GM18498 (cell line): ENCODE measurements at regions not wholly inside any gene's neighbourhood (a gene's known extent, or its start where the extent isn't known, plus 50 kb on each side); places are given as distances from the start of the nearest gene placed in this dataset.

ENCODE experiments used
- ATAC-seq: cut with Tn5 transposase; IDR thresholded peaks from one replicate; pipeline ENCODE4 v1.9.1; 2021; ENCODE audit warnings: mild to moderate bottlenecking, moderate library complexity; ENCODE audit not compliant: unreplicated experiment

DNA sequence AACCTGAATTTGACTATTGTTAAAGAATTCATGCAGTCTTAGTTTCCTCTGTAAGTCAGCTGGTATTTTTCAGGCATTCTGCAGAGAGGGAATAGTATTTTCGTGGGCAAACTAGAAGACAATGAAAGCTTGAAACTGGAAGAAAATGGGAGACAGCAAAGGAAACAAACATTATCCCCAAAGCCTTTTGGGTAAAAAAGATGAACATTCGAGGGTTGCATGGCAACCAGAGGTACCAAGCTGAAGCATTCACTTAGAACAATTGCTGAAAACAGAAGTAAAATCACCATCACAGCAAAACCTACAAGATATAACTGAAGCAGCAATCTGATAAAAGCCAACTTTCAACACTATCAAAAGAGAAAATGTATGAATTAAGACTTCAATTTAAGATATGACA lies 233.7 kb downstream of the SCG2 start:
- ATAC-seq, result no peak

DNA sequence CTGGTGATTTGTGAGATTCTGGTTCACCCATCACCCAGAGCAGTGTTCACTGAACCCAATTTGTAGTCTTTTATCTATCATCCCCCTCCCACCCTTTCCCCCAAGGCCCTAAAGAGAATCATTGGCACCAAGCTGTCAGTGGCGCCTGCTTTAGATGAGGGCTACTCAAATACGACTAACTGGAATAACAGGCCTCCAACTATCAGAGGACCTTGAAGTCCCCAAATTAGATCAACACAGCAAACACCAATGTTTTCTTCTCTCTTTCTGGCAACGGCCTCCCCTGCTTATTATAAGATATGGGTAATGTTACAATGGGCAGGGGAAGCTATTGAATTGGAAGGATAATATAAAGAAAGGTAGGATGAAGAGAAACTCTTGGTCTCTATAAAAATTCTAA lies 232.3 kb downstream of the SCG2 start:
- no peak for ATAC-seq

DNA sequence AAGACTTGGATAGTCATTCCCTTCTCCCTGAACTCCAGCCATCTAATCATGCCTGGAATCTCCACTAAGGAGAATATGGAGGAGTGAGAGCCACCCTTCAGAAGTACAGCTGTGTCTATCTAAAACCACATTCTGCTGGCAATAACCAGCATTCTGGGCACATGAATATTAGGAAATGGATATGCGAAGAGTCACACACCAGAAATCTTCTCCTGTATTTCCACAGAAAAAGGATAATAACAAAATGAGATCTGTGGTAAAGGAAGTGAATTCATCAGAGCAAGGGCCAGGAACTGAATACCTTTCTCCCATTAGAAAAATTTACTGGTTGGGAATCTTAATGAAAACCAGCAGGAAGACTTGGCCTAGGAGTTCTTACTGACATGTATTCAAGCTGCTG lies 218.8 kb downstream of the SCG2 start:
- no peak for ATAC-seq

DNA sequence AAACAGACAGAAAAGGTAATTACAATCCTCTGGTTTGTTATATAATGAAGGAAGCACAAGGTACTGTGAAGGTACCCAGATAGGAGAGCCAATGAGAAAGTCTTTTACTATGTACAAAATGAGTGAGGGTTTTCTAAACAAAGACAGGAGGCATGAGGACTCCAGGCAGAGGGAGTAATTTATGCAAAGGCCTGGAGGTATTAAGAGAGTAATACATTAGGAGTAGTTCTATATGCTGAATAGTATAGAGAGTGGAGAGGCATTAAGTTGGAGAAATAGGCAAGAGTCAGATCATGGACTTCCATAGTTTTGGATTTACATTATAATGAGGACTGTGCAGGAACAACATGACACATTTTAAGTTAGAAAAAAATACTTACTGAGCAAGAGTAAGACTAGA lies 216.0 kb downstream of the SCG2 start:
- ATAC-seq, result no peak

DNA sequence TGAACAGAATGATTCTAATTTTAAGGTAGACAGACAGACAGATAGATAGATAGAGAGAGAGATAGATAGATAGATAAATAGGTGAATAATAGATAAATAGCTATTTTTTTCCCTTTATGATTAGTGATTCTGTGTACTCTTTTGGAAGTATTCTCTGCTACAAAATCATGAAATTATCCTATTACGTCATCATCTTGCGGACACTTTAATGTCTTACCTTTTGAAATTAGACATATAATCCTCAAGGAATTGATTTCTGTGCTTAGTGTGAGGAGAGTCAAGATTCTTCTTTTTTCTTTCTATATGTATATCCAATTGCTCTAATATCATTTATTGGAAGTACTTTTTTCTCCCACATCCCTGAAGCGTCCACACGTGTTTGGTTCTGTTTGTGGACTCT lies 215.2 kb downstream of the SCG2 start:
- ATAC-seq, result no peak

DNA sequence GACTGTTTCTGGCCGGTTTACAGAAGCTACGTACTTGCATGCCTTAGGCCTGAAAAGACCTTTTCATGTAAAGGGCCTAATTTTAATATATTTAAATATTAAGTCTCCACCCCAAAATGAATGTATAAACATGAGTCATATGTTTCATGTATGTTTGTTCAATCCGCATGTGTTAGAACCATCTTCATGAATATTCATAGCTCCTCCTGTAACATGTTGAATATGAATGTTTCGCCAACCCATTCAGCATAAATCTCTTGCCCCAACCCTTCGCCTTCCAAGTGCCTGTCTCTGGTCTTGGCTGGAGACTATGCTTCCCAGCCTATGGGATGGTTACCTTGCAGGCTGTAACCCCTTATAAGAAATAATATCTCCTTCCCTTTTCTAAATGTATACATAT lies 212.5 kb downstream of the SCG2 start:
- ATAC-seq, result no peak

DNA sequence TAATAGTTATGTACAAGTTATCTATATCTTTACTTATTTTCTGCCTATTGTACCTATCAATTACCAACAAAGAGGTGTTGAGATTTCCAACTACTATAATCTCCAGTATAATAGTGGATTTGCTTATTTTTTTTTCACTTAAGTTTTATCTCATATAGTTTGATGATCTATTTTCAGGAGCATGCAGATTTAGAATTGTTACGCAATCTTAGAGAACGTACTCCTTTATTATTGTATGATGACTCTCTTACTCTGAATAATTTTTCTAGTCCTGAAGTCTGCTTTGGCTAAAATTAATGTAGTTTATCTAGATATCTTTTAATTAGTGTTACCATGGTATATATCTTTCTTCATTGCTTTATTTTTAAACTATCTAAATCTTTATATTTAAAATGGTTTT lies 205.2 kb downstream of the SCG2 start:
- ATAC-seq, result no peak

DNA sequence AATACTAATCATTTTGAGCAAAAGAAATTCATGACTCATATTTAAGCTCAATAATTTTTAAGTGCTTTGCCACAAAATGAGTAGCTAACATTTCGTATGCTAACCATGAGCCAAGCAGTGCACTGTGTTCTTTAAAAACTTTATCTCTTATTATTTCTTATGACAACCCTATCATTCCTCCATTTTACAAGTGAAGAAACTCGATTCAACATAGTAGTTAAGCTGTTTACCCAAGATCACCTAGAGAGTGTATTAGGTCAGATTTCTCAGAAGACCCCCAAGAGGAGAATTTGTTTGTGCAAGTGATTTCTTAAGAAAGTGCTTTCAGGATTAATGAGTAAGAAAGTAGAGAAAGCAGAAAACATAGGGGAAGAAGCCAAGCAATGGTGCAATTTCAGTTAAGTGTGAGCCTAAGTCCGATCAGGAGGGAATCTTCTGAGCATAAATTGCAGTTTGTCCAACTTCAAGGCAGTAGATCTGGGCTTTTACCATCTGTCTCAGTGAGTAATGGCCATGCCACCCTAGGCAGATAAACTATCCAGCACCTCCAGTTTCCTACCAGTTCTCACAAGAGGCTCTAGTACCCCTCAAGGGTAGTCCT lies 202.7 kb downstream of the SCG2 start:
- ATAC-seq, result no peak

DNA sequence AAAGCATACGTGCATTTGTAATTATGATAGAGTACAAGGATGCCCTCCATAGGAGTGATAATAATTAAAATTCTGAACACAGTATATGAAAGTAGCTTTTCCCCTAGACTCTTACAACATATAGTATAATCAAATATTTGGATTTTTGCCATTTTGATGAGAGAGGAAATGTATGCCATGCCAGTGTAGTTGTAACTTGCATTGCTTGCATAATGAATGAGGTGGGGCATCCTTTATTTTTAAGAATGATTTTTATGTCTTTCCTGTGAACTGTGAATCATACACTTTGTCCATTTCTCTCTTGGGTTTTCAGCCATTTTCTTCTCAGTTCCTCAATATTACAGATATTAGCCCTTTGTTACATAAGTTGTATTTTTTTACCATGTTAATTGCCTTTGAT lies 197.5 kb downstream of the SCG2 start:
- no peak for ATAC-seq

DNA sequence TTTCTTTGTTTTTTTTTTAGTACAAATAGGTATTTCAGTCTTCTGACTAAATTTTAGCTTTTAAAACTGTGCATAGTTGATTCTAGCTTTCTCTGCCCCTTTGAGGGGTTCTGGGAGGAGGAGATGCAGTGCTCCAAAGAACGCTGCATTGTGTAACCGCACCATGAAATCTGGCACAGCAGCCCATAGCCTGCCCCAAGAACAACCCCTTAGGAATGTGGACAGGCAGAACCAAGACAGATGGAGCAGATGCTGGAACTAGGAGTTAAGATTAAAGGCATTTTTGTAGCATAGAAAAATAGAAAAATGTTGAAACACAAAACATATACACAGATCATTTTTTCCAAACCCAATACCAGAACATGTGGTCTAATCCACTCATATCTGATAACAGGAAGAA lies 187.5 kb downstream of the SCG2 start:
- no peak for ATAC-seq

DNA sequence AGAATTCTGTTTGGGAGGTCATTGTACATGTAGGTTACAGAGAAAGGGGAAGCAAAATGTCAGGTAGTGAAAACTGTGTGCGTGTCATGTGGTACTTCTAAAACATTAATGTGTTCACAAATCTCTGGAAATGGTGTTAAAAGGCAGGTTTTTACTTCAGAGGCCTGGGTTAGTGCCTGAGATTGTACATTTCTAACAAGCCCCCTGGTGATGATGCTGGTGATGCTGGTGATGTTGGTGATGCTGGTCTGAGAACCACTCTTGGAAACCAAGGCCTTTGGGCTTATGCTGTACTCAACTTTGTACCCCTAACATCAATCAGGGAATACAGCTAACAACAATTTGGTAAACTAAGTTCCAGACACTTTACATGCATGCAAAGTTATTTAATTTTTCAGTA lies 187.1 kb downstream of the SCG2 start:
- ATAC-seq, result no peak

DNA sequence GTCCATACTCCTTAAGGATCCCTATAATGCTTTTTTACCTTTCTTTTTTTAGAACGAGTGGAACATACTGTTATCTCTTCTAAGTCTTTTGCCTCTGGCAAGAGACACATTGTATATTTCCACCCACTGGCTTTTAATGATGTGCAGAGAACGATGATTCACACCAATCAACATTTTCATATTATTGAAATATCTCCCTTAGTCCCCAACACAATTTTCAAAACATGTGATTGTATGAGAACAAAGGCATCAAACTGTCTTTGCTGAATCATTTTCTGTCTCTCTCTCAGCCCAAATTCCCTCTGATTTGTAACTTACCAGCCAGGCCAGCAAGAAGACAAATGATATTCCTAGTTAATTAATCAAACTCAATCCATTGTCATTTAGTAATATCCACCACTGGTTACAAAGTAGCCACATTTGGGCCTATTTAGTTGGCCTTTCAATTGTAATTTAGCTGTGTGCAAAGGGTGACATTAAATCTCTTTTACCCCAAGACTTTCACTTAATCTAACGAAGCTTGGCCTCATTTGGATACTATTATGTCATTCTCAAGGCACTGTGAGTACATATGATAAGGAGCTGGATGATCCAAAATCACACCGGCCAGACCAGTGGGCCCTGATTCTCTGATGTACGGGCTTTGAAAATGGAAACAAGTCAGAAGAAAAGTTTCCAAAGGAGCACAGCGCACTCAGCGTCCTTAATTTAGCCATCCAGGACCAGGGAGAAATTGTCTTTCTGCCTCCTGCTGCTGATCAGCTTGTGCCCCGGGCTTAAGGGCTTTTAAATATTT lies 185.1 kb downstream of the SCG2 start:
- no peak for ATAC-seq

DNA sequence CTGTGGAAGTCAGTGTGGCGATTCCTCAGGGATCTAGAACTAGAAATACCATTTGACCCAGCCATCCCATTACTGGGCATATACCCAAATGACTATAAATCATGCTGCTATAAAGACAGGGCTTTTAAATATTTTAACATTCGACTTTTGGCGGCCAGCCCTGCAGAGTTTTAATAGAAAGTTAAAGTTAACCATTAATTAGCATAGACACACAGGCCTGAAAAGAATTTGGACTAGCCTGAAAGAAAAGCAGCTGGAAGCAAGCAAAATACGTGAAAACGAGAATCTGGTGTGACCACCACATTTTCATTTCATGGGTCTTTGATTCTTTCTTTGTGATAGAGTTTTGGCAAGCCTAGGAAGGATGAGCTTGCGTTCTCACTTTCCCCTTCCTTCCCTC lies 184.0 kb downstream of the SCG2 start:
- no peak for ATAC-seq

DNA sequence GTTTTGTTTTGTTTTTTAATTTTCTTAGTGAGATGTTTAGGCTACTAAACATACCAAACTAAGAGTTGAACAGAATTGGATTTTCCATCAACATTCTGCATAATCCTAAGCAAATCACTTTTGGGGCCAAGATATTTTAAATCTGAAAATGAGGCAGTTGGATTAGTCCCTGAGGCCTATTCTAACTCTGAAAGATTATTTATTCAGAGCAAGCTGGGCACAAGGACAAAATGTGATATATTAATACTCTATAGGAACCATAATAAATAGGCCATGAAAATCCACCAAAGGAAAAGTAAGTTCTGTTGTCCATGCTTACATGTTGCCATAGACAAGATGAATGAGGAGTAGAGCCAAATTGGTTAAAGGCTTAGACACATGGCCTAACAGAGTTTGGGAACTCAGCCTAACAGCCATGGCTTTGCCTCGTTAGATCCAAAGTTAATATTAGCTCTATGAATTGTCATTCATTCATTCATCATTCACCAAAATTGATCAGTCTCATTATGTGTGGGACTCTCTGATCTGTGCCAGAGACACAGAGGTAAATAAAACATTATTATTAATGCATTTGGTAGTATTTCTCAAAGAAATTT lies 183.5 kb downstream of the SCG2 start:
- no peak for ATAC-seq

DNA sequence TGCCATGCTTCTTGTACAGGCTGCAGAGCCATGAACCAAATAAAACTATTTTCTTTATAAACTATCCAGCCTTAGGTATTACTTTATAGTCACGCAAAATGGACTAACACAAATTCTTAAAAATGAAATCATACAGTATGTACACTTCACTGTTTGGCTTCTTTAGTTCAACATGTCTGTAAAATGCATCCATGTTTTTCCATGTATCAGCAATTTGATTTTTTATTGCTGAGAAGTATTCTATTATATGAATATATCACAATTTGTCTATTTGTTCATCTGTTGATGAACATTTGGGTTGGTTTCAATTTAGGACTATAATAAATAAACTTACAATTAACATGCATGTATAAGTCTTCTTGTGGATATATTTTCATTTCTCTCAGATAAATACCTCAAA lies 182.1 kb downstream of the SCG2 start:
- no peak for ATAC-seq

DNA sequence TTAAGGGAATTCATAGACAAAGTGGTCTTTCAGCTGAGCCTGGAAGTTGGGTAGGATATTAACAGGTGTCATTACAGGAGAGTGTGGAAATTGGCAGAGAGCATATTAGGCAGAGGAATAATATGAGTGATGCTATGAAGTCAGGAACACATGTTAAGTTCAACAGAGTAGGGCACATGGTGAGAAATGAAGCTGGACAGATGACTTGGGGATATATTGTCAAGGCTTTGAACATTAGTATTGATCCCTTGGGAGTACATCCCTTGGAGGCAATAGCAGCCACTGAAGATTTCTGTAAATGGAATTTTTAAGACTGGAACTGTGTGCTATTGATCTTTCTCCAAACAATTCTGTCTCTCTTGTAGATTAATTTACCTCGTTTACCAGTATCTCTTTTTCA lies 170.7 kb downstream of the SCG2 start:
- no peak for ATAC-seq

DNA sequence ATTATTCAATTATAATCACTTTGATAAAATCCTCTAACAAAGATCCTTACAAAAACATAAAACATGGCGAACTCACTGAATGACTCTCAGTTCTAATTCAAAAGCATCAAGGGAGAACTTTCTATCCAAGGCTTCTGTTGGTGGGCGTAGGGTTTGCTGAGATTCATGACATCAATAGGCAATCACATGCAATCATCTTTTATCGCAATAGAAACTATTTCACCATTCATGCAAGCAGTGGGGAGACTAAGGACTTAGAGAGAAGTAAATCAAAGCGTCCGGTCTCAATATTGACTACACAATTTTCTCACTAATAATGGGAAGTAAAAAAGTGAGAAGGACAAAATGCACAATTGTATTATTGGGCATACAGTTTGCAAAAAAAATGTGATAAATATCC lies 168.7 kb downstream of the SCG2 start:
- no peak for ATAC-seq

DNA sequence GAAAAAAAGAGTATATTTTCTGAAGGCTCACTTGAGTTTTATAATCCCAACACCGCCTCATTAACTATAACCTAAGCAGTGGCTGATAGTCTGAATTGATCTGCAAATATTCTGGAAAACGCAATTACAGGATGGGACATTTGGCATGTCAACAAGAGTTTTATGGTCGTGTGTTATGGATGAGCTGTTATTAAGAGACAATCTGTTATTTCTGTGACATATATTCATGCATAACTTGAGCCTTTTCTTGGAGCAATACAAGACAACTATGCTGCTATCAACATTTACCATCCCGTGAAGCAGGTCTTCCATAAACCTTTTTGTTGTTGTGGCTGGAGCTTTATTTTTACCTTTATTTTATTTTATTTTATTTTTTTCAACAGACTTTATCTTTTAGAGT lies 164.4 kb downstream of the SCG2 start:
- no peak for ATAC-seq

DNA sequence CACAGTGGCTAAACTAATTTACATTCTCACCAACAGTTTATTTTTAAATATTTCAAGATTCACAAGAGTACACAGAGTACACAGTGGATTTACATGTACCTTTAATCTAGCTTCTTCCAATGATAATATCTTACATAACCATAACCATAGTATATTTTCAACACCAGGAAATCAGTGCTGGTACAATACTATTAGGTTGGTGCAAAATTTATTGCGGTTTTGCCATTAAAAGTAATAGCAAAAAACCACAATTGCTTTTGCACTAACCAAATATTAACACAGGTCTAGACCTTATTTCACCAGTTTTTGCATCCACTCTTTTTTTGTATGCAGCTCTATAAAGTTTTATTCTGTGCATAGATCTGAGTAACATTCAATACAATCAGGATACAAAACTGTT lies 163.0 kb downstream of the SCG2 start:
- ATAC-seq, result no peak

DNA sequence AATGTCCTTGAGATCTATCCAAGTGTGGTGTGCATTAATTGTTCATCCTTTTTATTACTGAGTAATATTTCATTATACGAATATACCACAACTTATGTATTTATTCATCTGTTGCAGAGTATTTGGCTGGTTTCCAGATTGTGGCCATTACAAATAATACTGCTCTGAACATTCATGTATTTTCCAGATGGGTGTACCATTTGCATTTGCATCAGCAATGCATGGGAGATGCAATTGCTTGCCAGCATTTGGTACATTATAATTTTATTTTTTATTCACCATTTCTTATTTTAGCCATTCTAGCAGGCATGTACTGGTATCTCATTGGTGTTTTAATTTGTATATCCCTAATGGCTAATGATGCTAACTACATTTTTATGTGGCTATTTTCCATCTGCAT lies 162.4 kb downstream of the SCG2 start:
- no peak for ATAC-seq

DNA sequence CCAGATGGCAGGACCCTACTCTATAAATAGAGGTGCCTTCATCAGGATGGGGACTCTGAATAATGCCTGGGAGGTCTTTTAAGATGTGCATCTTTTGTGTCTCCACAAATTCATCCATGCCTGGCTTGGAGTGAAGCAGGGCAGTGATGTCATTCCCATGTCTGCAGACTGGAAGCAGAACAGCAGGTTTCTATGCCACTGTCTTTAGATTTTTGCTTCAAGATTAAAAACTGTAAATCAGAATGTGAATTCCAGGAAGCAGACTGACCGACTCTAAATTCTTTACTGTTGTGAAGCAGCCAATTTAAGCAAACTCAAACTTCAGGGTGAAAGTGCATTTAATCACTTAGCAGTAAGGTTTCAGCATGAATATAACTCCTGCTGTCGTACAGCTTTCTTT lies 159.3 kb downstream of the SCG2 start:
- ATAC-seq, result no peak

DNA sequence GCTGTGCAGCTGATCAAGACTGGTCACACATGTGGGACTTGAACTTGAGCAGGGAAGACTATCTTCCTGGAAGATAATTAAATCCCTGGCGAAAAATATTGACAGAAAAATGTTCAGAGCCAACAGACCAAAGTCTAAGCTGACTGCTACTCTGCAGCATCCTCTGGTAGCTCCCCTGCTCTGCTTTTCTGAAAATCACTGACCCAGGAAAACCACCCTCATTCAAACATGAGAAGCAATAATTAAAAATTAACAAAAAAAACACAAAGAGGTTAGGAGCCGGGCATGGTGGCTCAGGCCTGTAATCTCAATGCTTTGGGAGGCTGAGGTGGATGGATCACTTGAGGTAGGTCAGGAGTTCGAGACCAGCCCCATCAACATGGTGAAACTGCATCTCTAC lies 151.9 kb downstream of the SCG2 start:
- no peak for ATAC-seq

DNA sequence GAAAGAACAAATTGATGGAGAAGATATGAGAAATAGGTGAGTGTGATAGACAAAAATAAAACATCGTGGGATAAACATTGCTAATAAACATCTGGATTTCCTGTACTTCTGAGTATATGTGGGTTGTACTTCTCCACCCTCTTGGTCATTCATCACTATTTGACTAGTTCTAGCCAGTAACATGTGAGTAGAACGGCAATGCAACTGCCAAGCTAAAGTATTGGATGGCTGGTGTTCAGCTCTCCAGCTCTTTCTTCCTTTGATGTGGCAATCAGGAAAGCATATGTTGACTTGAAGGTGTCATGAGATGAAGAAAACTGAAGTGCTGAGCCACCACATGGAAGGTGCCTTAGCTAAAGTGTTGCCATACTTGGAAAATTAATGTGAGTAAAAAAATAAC lies 144.9 kb downstream of the SCG2 start:
- no peak for ATAC-seq
